H9 (cell line): ENCODE measurements at regions not wholly inside any gene's neighbourhood (a gene's known extent, or its start where the extent isn't known, plus 50 kb on each side); places are given as distances from the start of the nearest gene placed in this dataset.
A peak's percentile ranks its signal among the peaks of the same experiment; 100 is the strongest.

Source experiments
- DNase-seq: peaks from one replicate; pipeline ENCODE4 v3.0.0-alpha.2; 2017
- H2AFZ ChIP-seq: one replicate; pipeline ENCODE4 v1.6.1; 2013; ENCODE audit warnings: mild to moderate bottlenecking, low read length, control low read depth, moderate library complexity
- H2AK5ac ChIP-seq: 2 replicates; pipeline ENCODE4 v1.6.1; 2013; ENCODE audit warnings: low read length, control low read depth, mixed read lengths; ENCODE audit not compliant: insufficient read length
- H2BK120ac ChIP-seq: one replicate; pipeline ENCODE4 v1.6.1; 2013; ENCODE audit warnings: low read depth, mild to moderate bottlenecking, low read length, control low read depth, inconsistent platforms; ENCODE audit not compliant: poor library complexity, severe bottlenecking
- H2BK12ac ChIP-seq: 2 replicates; pipeline ENCODE4 v1.6.1; 2013; ENCODE audit warnings: low read length, control low read depth, mixed read lengths, low read depth; ENCODE audit not compliant: insufficient read length
- H2BK15ac ChIP-seq: 2 replicates; pipeline ENCODE4 v1.6.1; 2013; ENCODE audit warnings: low read depth, low read length, control low read depth
- H2BK20ac ChIP-seq: one replicate; pipeline ENCODE4 v1.6.1; 2013; ENCODE audit warnings: low read depth, mild to moderate bottlenecking, low read length, control low read depth, inconsistent platforms; ENCODE audit not compliant: poor library complexity, severe bottlenecking
- H2BK5ac ChIP-seq: 2 replicates; pipeline ENCODE4 v1.6.1; 2013; ENCODE audit warnings: low read length, control low read depth, mixed read lengths; ENCODE audit not compliant: insufficient read length
- H3K14ac ChIP-seq: 2 replicates; pipeline ENCODE4 v1.6.1; 2013; ENCODE audit warnings: low read length, control low read depth; ENCODE audit not compliant: insufficient read depth
- H3K18ac ChIP-seq: 2 replicates; pipeline ENCODE4 v1.6.1; 2013; ENCODE audit warnings: low read depth, mild to moderate bottlenecking, mixed read lengths, low read length, control low read depth; ENCODE audit not compliant: insufficient read length
- H3K23ac ChIP-seq: 2 replicates; pipeline ENCODE4 v1.6.1; 2013; ENCODE audit warnings: low read length, control low read depth, mixed read lengths, low read depth; ENCODE audit not compliant: insufficient read length
- H3K23me2 ChIP-seq: 2 replicates; pipeline ENCODE4 v1.6.1; 2013; ENCODE audit warnings: low read depth, mild to moderate bottlenecking, mixed read lengths, low read length, control low read depth; ENCODE audit not compliant: insufficient read length, poor library complexity, severe bottlenecking
- H3K27ac ChIP-seq: 2 replicates; pipeline ENCODE4 v1.5.1; 2013; ENCODE audit warnings: low read length, control low read depth, mixed read lengths, low read depth; ENCODE audit not compliant: insufficient read length
- H3K27me3 ChIP-seq: 2 replicates; pipeline ENCODE4 v1.6.1; 2013; ENCODE audit warnings: low read length, control low read depth, inconsistent platforms; ENCODE audit not compliant: insufficient read depth
- H3K4ac ChIP-seq: 2 replicates; pipeline ENCODE4 v1.6.1; 2013; ENCODE audit warnings: low read depth, mild to moderate bottlenecking, control low read depth, inconsistent platforms, low read length, moderate library complexity
- H3K4me1 ChIP-seq: 2 replicates; pipeline ENCODE4 v1.6.1; 2013; ENCODE audit warnings: low read length, control low read depth, inconsistent platforms; ENCODE audit not compliant: insufficient read depth
- H3K4me2 ChIP-seq: 2 replicates; pipeline ENCODE4 v1.6.1; 2013; ENCODE audit warnings: low read length, control low read depth, mixed read lengths; ENCODE audit not compliant: insufficient read length, insufficient read depth
- H3K56ac ChIP-seq: 2 replicates; pipeline ENCODE4 v1.6.1; 2013; ENCODE audit warnings: low read depth, mild to moderate bottlenecking, mixed read lengths, low read length, control low read depth; ENCODE audit not compliant: insufficient read length
- H3K79me1 ChIP-seq: 2 replicates; pipeline ENCODE4 v1.6.1; 2013; ENCODE audit warnings: low read depth, mild to moderate bottlenecking, moderate library complexity, low read length, control low read depth, inconsistent platforms; ENCODE audit not compliant: insufficient read depth, poor library complexity, severe bottlenecking
- H3K79me2 ChIP-seq: 2 replicates; pipeline ENCODE4 v1.6.1; 2013; ENCODE audit warnings: low read length, control low read depth, inconsistent platforms; ENCODE audit not compliant: insufficient read depth
- H3K9ac ChIP-seq: 2 replicates; pipeline ENCODE4 v1.6.1; 2013; ENCODE audit warnings: low read length, control low read depth, mixed read lengths; ENCODE audit not compliant: insufficient read length; ENCODE audit errors: extremely low read depth
- H3K9me3 ChIP-seq: one replicate; pipeline ENCODE4 v1.6.1; 2013; ENCODE audit warnings: low read depth, low read length, inconsistent platforms; ENCODE audit not compliant: control insufficient read depth
- H3T11ph ChIP-seq: one replicate; pipeline ENCODE4 v1.6.1; 2013; ENCODE audit warnings: mild to moderate bottlenecking, low read length, control low read depth, inconsistent platforms
- H4K20me1 ChIP-seq: one replicate; pipeline ENCODE4 v1.6.1; 2013; ENCODE audit not compliant: control insufficient read depth, insufficient read length, insufficient read depth
- H4K5ac ChIP-seq: 2 replicates; pipeline ENCODE4 v1.6.1; 2013; ENCODE audit warnings: low read depth, mild to moderate bottlenecking, mixed read lengths, low read length, control low read depth; ENCODE audit not compliant: insufficient read length
- H4K8ac ChIP-seq: replicated peaks from 2 replicates; pipeline ENCODE4 v1.6.1; 2013; ENCODE audit warnings: low read length, control low read depth, mixed read lengths, low read depth; ENCODE audit not compliant: insufficient read length
- H4K91ac ChIP-seq: 2 replicates; pipeline ENCODE4 v1.6.1; 2013; ENCODE audit warnings: low read depth, mild to moderate bottlenecking, moderate library complexity, mixed read lengths, low read length, control low read depth; ENCODE audit not compliant: insufficient read length
- H3K27ac Mint-ChIP-seq, 3 experiments: 2 replicates in 2 of 3; 3 replicates in 1 of 3; pipeline ENCODE4 v1.8.0; 2020 to 2021; ENCODE audit warnings: mixed read lengths in 3 of 3, mild to moderate bottlenecking in 1 of 3, moderate library complexity in 1 of 3
- H3K27me3 Mint-ChIP-seq: 2 replicates; pipeline ENCODE4 v1.8.0; 2021; ENCODE audit warnings: low read depth, mild to moderate bottlenecking, moderate library complexity, mixed read lengths
- H3K36me3 Mint-ChIP-seq, 3 experiments: 2 replicates in 2 of 3; 3 replicates in 1 of 3; pipeline ENCODE4 v1.8.0; 2020 to 2021; ENCODE audit warnings: low read depth in 3 of 3, mixed read lengths in 3 of 3; ENCODE audit not compliant: insufficient read depth in 1 of 3
- H3K4me1 Mint-ChIP-seq, 2 experiments: 2 replicates each; pipeline ENCODE4 v1.8.0; 2020; ENCODE audit warnings: mixed read lengths in 2 of 2
- H3K4me3 Mint-ChIP-seq, 2 experiments: 2 replicates in 1 of 2; 3 replicates in 1 of 2; pipeline ENCODE4 v1.8.0; 2020 to 2021; ENCODE audit warnings: mild to moderate bottlenecking in 2 of 2, mixed read lengths in 2 of 2, moderate library complexity in 1 of 2
- H3K9me3 Mint-ChIP-seq, 2 experiments: 2 replicates in 1 of 2; 3 replicates in 1 of 2; pipeline ENCODE4 v1.8.0; 2020; ENCODE audit warnings: mild to moderate bottlenecking in 2 of 2, mixed read lengths in 2 of 2, moderate library complexity in 1 of 2
- CTCF ChIP-seq: fragments of 200-600 bp; sonication (generic); conservative IDR thresholded peaks from 3 replicates; pipeline ENCODE4 v1.8.0; 2021; ENCODE audit warnings: antibody characterized with exemption, mild to moderate bottlenecking
- WGBS: extraction: QIAGEN DNeasy Blood & Tissue Kit; methylation state at CpG from one replicate; pipeline ENCODE4 v1.1.7; 2013; ENCODE audit warnings: missing lambda C conversion rate, low lambda C conversion rate, mixed read lengths; ENCODE audit not compliant: insufficient read length; ENCODE audit errors: extremely low coverage; 5-methylcytosine and 5-hydroxymethylcytosine counted together

DNA sequence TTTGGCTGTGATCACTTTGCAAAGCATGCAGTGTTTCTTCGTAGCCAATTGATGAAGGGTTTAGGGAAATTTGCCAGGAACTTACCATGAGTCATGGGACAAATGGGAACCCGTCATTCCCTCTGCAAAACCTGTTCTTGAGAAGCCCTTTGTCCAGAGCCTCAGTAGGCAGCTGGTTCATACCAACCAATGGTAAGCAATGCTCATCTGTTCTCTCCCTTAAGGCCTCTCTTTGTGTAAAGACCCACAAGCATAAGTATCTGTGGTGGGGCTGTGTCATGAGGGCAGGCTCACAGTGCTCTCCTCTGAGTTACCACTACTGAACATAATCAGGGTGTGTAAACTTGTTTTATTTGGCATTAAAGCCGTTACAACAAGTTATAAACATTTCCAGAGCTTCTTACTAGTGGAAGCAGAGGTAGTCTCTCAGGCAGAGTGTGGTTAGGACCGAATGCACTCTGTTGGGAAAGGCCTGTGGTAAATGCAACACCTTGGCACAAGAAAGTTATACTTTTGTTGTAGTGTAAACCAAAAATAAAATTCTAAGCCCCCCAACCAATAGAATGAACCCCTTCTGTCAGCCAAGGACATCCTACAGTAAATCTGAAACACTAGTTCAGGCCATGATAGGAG is 119.8 kb downstream of the SINHCAF start:
- H2AFZ ChIP-seq = no peak overlapping the region
- no peaks in the 10 kb centered on the region for H3K27me3 ChIP-seq
- no peaks in the 10 kb centered on the region for H3K9me3 Mint-ChIP-seq
- no peaks in the 10 kb centered on the region; the same call in none of the 2 replicates for H3K27me3 Mint-ChIP-seq
- no peak overlapping the region for H4K91ac ChIP-seq
- H2BK120ac ChIP-seq = no peak overlapping the region
- H3K18ac ChIP-seq = no peak overlapping the region
- no peak overlapping the region for H2BK20ac ChIP-seq
- no peak overlapping the region for H3K27ac ChIP-seq
- H3K4me1 ChIP-seq = peaks cover 6% of the 10 kb centered on the region
- no peak overlapping the region for H2AK5ac ChIP-seq
- H3T11ph ChIP-seq = no peak overlapping the region
- H2BK12ac ChIP-seq = no peak overlapping the region
- no peak overlapping the region for H2BK5ac ChIP-seq
- H3K79me2 ChIP-seq = no peaks in the 10 kb centered on the region
- WGBS = no CpG with 5 or more reads among the region's 4 CpGs
- peak; percentile 41 for DNase-seq
- no peak overlapping the region for H2BK15ac ChIP-seq
- no peaks in the 10 kb centered on the region for H3K23me2 ChIP-seq
- H4K8ac ChIP-seq = no peak overlapping the region
- no peak overlapping the region for H3K4ac ChIP-seq
- no peaks in the 10 kb centered on the region for H3K9me3 ChIP-seq
- no peak overlapping the region for H3K23ac ChIP-seq
- H3K56ac ChIP-seq = no peak overlapping the region
- no peak overlapping the region for H3K4me2 ChIP-seq
- no peaks in the 10 kb centered on the region for H3K79me1 ChIP-seq
- H4K20me1 ChIP-seq = no peaks in the 10 kb centered on the region
- peak overlapping the region in 2 of 3 experiments; percentile 45 to 54; a peak in 2 of 7 replicates for H3K27ac Mint-ChIP-seq
- H3K4me3 Mint-ChIP-seq = no peak overlapping the region
- H3K14ac ChIP-seq = no peak overlapping the region
- H4K5ac ChIP-seq = no peak overlapping the region
- H3K4me1 Mint-ChIP-seq = peaks cover 20 to 30% of the 10 kb centered on the region in 2 experiments
- no peak for TF ChIP-seq CTCF
- no peak overlapping the region for H3K9ac ChIP-seq
- no peaks in the 10 kb centered on the region; a peak in 1 of 7 replicates for H3K36me3 Mint-ChIP-seq
